ENCODE measurements at regions not wholly inside any gene's neighbourhood (a gene's known extent, or its start where the extent isn't known, plus 50 kb on each side); places are given as distances from the start of the nearest gene placed in this dataset.

DNA sequence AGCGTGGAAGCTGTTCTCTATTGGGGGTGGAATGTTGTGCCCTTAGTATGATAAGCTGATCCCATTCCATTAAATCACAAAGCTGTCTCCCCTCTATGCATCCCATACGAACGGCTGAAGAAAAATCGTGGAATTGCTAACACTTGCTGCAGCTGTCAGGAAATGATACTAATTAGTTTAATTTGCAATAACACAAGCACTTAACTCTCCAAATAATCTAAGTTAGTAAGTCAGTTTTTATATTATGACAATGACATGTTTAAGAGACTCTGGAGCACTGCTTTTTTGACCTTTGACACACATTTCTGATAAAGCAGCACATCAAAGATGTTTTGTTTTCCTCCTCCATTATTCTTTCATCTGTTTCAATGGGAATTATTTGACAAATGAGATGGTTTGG, 123.7 kb upstream of the SATB2 start:
- no peak for TF ChIP-seq EZH2phosphoT487 (conservative IDR thresholded peaks at IDR 0.05; ENCODE audit: low read length)
- TF ChIP-seq, protein P1, sequence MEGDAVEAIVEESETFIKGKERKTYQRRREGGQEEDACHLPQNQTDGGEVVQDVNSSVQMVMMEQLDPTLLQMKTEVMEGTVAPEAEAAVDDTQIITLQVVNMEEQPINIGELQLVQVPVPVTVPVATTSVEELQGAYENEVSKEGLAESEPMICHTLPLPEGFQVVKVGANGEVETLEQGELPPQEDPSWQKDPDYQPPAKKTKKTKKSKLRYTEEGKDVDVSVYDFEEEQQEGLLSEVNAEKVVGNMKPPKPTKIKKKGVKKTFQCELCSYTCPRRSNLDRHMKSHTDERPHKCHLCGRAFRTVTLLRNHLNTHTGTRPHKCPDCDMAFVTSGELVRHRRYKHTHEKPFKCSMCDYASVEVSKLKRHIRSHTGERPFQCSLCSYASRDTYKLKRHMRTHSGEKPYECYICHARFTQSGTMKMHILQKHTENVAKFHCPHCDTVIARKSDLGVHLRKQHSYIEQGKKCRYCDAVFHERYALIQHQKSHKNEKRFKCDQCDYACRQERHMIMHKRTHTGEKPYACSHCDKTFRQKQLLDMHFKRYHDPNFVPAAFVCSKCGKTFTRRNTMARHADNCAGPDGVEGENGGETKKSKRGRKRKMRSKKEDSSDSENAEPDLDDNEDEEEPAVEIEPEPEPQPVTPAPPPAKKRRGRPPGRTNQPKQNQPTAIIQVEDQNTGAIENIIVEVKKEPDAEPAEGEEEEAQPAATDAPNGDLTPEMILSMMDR (IDR thresholded peaks at IDR 0.05; ENCODE audit: insufficient read depth, low read length, poor library complexity, severe bottlenecking) = no peak

All from SU-DHL-6 (cell line).